NCI-H1417 (cell line): ENCODE measurements at regions not wholly inside any gene's neighbourhood (a gene's known extent, or its start where the extent isn't known, plus 50 kb on each side); places are given as distances from the start of the nearest gene placed in this dataset.

Experiments used
- DNase-seq, 3 experiments: peaks; one replicate each; lab custom pipeline; 2025; lab: John Stamatoyannopoulos, UW

DNA sequence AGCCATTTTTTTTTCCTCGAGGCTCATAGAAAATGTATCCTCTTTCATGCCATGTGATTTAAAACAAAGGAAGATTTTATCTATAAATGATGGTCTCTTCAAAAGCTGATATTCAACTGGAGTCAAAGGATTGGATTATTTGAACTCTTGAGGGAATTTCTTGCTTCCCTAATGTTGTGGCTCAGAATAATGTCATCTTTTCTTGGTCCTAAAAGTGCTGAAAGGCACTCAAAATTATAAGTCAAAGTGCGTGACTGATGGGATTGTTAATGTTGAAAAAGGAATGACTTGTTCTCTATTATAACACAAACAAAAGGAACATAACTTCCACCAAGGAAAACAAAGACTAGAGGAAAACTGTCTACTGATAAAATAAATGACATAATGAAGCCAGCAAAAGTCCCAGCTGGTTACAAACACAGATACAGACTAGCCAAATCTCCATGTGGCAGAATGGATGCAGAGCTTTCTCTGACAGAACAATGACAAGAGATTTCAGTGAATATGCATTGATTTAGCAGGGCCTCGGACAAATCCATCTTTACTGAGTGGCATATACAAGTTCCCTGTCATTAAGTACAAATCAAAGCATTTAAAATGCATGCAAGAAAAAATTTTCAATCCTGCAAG, 552.6 kb downstream of the GBA3 start:
- DNase-seq, result no peak

DNA sequence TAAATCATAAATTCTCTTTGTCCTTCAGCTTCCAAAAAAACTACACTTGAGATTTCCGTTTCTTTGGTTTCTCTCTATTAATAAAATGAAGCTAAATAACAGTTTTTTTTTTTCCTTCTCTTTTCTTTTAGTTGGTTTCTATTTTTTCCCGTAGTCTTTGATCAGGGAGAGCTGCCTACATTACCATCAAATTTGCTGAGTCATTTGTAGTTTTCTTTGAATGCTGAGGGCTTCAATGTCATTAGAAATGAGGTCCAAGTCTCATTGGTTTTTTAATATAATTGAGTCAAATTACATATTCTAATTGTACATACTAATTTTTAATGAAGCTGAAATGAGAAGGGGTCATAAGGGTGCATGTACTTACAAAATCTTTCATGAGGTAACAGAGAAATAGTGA, 550.2 kb downstream of the GBA3 start:
- DNase-seq, result no peak

DNA sequence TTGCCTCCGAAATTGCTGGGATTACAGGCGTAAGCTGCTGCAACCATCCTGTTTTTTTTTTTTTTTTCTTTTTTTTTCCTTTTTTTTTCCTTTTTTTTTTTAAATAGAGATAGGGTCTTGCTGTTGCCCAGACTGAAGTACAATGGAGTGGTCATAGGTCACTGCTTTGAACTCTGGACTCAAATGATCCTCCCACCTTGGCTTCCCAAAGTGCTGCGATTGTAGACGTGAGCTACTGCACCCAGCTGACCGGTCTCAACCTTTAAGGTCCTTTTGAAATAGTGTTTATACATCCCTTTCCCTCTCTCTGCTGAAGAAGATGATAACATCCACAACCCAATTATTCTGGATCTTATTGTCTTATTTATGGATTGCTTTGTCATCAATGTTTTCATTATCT, 548.7 kb downstream of the GBA3 start:
- DNase-seq, result no peak

DNA sequence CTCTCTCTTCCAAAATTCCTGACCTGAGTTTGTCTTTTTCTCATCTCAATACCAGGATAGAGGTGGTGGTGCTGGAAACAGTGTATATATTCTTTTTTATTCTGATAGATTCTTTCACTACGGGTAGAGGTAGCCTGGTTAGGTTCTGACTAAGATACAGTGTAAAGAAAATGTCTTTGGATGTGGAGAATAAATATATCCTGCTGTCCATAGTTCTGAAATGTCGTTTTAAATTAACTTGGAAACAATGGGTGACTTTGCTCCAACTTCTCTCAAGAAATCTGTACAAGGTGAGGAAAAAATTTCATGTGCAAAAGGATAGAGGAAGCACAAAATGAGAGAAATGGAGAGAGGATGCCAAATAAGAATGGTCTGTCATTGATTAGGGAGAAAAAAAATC, 546.1 kb downstream of the GBA3 start:
- no peak for DNase-seq

DNA sequence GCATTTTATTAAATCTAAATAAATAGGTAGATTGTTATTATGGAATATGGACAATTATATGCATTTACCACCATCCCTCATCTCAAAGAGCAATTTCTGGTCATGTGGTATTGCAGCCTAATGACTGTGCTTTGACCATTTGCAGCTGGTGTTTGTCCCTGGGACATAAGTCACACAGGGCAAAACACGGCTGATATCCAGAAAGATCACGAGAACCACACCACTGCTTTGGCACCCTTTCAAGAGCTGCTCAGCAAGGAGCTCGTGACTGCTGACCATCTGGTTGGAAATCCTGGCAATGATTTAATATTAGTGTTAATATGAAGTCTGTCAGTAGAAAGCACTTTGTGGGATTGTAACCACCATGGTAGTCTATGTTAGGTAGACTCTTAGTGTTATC, 545.0 kb downstream of the GBA3 start:
- peak in 1 of 3 experiments; percentile 60 for DNase-seq

DNA sequence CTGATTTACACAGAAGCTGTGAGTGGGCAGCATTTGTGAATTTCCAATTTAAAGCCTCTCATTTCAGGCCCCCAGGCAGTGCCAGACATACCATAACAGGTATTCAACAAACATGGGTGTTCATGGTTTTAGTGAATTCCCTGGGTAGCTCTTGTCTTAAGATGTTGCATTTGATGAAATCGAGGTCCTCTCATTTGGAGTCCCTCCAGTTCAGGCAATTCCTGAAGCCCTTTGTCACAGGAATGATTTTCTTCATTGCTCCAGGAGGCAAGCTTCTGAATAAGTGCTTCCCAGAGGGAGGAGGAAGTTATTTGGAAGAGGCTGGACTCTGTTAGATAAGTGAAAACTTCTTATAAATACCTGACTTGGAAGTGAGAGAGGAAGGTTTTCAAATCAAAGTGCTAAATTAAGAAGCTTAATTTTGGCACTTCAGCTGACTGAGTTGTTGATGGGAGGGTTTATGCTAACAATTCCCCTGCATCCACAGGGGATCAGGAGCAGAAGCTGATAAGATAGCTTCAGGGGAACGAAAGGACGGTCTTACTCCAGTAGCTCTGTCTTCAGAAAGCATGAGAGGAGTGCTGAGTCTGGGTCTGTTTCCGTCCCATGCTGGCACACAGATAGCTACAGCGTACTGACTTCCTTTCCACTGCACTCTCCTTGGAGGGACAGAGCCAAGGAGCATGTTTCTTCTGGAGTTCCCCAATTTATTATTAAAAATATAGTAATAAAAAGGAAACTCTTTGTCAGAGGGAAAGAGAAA, 543.1 kb downstream of the GBA3 start:
- no peak for DNase-seq

DNA sequence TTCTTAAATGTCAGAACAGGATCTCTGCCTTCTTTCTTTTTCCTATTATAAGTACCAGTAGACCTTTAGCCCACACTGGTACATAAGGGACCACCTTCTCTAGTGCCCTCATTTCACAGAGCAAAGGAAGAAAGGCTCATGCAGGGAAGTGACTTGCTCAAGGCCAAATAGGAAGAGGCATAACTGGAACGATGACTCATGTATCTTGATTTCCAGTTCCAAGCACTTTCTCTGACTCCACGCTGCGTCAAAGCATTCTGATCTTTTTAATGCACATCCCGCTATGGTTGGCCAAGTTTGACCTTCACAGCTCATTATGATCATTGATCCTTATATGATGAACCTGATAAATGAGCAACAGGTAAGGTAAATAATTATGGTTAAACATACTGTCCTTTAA, 542.0 kb downstream of the GBA3 start:
- no peak for DNase-seq

DNA sequence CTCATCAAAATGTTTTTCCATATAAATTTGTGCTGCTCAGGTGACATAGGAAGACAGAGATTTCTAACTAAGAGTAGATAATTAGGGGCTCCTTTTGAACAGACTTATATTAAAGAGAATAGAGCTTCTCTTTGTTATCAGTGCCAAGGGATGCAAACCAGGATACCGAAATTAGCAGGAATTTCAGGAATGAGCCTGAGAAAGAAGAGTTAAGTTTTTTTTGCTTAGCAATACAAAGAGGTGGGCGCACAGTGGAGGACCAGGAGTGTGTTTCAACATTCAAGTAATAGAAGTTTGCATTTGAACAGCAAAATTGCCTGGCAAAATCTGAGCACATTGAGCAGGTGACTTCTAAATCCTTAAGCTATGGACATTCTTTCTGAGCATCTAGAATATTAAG, 541.3 kb downstream of the GBA3 start:
- DNase-seq, result no peak

DNA sequence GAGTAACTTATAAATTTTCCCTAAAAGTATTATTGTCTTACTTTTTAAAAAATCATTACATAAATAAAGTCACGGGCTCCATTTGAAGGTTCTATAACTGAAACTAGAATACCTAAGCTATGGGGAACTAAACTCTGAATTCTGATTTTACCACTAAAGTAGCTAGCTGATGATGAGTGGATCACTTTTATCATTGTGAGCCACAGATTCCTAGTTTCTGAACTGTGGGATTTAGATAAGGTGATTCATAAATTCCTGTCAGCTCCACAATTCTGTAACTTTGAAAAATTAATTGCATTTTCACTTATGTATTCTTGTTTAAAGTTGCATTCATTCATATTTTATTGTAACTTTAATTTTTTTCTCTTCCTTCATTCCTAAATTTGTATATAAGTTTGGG, 540.9 kb downstream of the GBA3 start:
- DNase-seq, result no peak

DNA sequence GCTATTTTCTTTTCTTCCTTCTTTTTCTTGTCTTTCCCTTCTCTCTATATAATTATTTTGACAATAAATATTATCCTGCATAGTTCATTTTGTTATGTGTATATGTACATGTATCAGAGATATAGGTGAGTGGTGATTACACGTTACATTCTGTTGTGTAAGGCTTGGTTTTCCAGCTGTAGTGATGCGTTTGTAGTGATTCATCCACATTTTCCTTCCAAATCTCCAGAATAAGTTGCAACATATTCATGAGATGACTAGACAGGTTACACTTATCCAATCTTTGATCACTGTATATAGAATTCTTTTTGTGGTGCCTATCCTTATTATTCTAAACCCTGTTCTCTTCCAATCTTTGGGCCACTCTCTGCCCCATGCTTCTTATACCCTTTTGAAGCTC, 540.2 kb downstream of the GBA3 start:
- no peak for DNase-seq

DNA sequence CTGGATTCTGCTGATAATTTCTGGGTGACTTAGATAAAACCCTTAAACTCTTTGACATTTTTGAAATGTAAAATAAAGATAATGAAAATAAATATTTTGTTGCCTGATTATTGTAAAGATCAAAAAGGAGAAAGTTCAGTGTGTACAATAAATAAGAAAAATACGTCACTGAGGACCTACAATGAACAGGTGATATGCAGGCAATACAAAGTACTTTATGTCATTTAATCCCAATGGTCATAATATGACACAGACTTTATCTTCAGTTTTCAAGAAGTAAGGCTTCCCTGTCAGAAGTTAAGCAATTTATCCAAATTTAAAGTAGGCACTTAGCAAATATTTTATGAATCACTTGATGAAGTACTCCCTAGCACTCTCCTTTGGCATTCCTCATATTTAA, 532.8 kb downstream of the GBA3 start:
- DNase-seq, result no peak

DNA sequence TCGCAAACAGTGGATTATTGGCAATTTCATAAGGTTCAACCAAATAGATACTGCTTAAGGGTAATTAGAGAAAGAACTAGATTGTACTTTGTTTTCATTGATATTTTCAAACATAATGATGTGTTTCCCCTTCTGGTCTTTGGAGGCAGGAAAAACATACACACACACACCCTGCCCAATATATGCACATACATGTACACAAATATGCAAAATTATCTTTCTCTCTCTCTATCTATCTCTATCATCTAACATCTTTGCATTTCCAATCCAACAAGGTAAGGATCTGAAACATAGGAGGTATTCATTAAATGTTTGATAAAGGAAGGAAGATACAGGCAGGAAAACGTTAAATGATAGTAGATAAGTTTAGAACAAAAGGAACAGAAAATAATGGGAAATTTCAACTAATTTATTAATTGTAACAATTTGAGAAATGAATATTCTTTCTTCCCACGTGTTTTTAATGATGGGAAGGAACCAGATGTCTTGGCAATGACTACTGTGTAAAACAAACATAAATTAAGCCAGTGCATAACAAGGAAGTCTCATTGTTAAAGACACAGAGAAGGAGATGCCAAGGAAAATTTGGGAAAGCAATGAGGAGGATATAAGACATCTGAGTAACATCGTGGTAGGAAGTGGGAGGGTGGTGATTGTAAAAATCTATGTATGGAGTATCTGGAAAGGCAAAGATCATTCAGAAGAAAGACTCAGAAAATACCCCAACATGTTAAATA, 532.1 kb downstream of the GBA3 start:
- no peak for DNase-seq

DNA sequence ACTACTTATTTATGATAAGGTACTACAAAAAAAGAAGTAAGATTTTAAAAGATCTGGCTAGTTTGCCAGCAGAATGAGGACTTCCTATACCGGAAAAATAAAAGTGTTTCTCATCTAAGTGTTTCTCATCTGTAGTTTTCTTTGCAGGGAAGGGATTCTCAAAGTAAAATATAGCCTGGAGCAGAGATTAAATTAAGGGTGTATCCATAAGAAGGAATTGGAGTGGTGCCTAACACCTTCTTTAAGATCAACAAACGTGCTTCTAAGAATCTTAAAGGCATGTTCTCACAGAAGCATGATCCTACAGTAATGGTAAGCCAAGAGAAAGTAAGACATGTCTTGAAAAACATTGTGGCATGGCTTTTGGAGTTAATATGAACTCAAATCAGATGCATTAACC, 528.2 kb downstream of the GBA3 start:
- DNase-seq, result no peak

DNA sequence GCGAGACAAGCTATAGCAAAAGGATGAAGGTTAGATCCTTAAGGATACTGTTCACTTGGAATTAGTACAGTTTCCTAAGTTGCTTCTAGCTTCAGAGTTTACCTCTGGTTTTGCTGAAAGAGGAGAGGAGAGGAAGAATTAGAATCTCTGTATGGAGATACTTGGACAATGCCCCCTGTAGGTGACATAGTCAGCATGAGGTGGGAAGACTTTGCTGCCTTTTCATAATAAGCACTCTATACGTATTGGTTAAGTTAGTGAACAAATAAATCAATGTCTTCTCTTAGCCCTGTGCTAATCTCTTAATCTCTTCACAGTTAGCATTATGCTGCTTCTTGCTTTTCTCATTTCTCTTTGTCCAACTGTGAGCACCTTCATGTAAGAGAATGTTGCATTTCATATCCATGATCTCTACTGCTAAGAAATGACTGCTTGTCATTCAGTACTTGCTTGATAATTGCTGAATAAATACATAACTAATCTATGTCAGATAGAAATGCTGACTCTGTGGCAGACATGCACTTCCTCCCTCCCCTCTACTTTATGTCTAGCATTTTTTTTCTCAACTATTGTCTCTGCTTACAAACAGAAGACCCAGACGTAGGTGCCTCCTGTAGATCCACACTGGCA, 527.2 kb downstream of the GBA3 start:
- peak in 1 of 3 experiments; percentile 15 for DNase-seq

DNA sequence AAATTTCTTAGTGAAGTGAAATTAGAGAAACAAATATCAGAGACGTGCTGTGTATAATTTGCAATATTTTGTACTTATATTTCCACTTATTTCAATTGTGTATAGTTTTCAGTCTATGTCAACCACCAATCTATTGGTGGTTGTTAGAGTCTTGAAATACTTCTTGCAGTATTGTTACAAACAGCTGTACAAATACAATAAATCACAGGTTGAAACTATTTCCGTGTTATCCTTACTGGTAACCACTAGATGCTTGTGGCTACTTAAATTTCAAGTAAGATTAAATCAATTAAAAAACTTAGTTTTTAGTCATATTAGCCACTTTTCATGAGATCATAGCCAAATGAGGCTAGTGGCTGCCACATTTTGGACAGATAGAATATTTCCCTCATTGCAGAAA, 520.5 kb downstream of the GBA3 start:
- DNase-seq, result peak in 1 of 3 experiments; percentile 10

DNA sequence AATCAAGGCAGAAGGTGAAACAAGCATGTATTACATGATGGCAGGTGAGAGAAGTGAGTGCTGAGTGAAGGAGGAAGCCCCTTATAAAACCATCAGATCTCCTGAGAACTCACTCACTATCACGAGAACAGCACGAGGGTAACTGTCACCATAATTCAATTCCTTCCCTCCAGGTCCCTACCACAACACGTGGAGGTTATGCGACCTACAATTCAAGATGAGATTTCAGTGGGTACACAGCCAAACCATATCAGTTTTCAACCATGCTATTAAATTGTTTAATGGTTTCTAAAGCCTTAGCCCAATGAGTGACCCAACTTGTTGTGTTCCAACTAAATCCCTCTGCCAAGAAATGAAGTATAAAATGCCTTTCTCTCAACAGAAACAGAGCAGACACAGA, 519.8 kb downstream of the GBA3 start:
- DNase-seq, result no peak

DNA sequence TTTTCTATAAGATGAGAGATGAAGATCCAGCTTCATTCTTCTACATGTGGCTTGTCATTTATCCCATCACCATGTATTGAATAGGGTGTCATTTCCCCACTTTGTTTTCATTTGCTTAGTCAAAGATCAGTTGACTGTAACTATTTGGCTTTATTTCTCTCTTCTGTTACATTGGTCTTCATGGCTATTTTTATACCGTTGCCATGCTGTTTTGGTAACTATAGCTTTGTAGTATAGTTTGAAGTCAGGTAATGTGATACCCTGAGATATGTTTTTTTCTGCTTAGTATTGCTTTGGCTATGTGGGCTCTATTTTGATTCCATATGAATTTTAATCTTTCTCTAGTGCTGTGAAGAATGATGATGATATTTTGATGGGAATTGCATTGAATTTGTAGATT, 514.3 kb downstream of the GBA3 start:
- no peak for DNase-seq

DNA sequence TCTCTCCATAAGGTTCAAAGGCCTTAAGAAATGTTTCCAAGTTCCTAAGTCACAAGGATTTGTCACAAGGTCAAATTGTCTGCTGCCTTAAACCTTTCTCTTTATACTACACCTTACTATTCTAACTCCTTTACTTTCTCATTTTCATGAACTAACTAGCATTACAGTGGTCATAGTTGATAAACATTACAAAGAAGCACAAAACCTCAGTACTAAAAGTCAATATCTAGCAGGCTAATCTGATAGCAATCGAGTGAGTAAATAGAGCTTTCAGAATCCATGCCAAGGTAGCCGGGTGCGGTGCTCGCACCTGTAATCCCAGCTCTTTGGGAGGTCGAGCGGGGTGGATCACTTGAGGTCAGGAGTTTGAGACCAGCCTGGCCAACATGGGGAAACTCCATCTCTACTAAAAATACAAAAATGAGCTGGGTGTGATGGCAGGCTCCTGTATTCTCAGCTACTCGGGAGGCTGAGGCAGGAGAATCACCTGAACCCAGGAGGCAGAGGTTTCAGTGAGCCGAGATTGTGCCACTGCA, 510.0 kb downstream of the GBA3 start:
- DNase-seq, result no peak

DNA sequence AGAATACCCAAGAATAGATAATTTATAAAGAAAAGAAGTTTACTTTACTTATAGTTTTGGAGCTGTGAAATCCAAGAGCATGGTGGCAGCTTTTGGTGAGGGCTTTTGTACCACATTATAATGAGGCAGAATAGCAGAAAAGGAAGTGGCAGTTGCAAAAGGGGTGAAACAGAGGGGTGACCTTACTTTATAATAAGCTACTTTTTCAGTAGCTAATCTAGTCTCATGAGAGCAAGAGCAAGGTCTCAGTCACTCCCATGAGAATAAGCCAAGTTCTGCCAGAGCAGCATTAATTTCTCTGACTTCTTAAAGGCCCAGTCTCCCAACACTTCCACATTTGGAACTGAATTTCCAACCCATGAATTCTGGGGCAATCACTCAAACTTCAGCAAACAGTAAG, 502.0 kb downstream of the GBA3 start:
- DNase-seq, result no peak

DNA sequence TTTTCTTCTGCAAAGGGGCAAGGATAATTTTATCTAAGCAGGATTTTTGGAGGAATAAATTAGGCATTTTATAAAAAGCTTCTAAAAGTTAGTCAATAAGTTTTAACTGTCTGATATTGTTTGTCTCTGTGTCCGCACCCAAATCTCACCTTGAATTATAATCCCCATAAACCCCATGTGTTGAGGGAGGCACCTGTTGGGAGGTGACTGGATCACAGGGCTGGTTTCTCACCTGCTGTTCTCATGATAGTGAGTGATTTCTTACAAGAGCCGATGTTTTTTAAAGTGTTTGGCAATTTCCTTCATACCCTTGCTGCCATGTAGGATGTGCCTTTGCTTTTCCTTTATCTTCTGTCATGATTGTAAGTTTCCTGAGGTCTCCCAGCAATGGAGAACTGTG, 481.4 kb downstream of the GBA3 start:
- no peak for DNase-seq

DNA sequence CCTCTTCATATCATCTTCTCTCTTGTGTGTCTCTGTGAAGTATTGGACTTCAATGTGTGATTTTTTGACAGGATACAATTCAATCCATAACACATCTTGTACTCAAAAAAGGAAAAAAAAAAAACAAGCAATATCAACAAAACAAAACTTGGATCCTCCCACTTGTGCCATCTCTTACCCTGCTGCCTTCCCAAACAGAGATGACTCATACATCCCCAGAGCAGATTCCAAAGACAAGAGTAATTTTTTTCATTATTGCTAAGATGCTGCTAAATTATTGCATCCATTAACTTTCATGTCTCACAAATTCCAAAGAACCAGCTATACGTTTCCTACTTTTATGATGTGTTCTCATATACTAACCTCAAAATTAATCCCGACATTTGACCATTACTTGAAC, 479.2 kb downstream of the GBA3 start:
- no peak for DNase-seq

DNA sequence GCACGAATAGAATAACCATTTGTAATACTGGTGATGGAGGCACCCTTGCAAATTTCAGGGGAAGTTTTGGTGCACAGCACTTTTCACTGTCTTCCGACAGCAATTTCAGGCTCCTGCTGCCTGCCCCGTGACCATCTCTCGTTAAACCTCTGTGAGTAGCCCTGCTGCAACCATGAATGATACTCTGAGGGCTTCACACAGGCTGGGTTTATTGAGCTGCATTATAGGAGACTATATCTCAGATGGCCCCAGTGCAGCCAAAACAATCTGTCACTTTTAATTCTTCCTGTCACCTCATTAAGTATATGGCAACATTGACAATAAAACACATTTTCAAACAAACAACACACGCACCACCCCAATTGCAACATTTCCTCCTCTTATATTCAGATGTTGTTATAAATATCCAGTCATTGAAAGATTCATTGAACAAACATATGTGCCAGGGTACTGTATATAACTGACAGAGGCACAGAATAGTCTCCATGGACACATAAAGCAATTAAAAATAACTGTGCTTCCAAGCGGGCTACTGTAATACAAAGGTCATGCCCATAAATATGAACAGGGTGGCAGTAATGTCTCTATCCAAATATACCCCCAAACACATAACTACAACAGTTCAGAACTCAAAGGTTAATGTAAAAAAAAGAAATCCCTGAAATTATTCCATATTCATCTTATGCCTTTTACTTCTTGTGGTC, 477.0 kb downstream of the GBA3 start:
- peak in 2 of 3 experiments; percentile 14 to 60 for DNase-seq
